Panc1 (cell line): ENCODE measurements at regions not wholly inside any gene's neighbourhood (a gene's known extent, or its start where the extent isn't known, plus 50 kb on each side); places are given as distances from the start of the nearest gene placed in this dataset.

ENCODE experiments used
- ATAC-seq: fragments of 200-7000 bp; cut with Tn5 transposase; 2 replicates; pipeline ENCODE4 v1.9.1; 2020; ENCODE audit warnings: mild to moderate bottlenecking, moderate library complexity
- BruUV-seq: library from RNA; stranded (reverse); fragments of 400-500 nt; replicated peaks from 2 replicates; lab custom pipeline; 2021; lab: Mats Ljungman, UMichigan
- CTCF ChIA-PET: fragments of 300-600 bp; sonication (Branson Sonifier 250); formaldehyde crosslinking; loops from one replicate; lab custom pipeline; 2022; ENCODE audit warnings: antibody characterized with exemption; lab: Charles Lee
- POLR2A ChIA-PET: fragments of 300-600 bp; sonication (Branson Sonifier 250); formaldehyde crosslinking; loops from one replicate; lab custom pipeline; 2022; ENCODE audit warnings: antibody characterized with exemption; lab: Charles Lee
- DNase-seq: peaks from one replicate; pipeline ENCODE4 v3.0.0-alpha.2; 2010; ENCODE audit warnings: low read depth, low spot score
- H3K27ac ChIP-seq: 2 replicates; pipeline ENCODE4 v1.5.1; 2011; ENCODE audit warnings: mild to moderate bottlenecking, low read length, inconsistent platforms
- H3K27me3 ChIP-seq: fragments of 200-500 bp; sonication (Bioruptor generic); 2 replicates; pipeline ENCODE4 v1.6.0; 2014; ENCODE audit warnings: low read length, inconsistent platforms; ENCODE audit not compliant: control insufficient read depth, insufficient read depth
- H3K36me3 ChIP-seq: fragments of 200-500 bp; sonication (Bioruptor generic); 2 replicates; pipeline ENCODE4 v1.5.1; 2014; ENCODE audit warnings: inconsistent platforms, mild to moderate bottlenecking, low read length, moderate library complexity; ENCODE audit not compliant: control insufficient read depth, insufficient read depth
- H3K4me1 ChIP-seq: 2 replicates; pipeline ENCODE4 v1.5.1; 2011; ENCODE audit warnings: inconsistent platforms, mild to moderate bottlenecking, low read length, moderate library complexity; ENCODE audit not compliant: control insufficient read depth, insufficient read depth
- H3K4me3 ChIP-seq, 2 experiments: 2 replicates each; pipeline ENCODE4 v1.5.1; 2011 to 2012; ENCODE audit warnings: low read depth in 2 of 2, low read length in 2 of 2, mild to moderate bottlenecking in 2 of 2, inconsistent platforms in 1 of 2, moderate library complexity in 1 of 2
- H3K9me3 ChIP-seq: fragments of 200-500 bp; sonication (Bioruptor generic); 2 replicates; pipeline ENCODE4 v1.5.1; 2014; ENCODE audit warnings: low read depth, mild to moderate bottlenecking, inconsistent platforms, low read length, moderate library complexity; ENCODE audit not compliant: control insufficient read depth, insufficient read depth
- CTCF ChIP-seq: fragments of 450-650 bp; IDR thresholded peaks from 2 replicates; pipeline ENCODE4 v1.5.1; 2017; ENCODE audit warnings: mild to moderate bottlenecking
- POLR2AphosphoS5 ChIP-seq: IDR thresholded peaks from 2 replicates; pipeline ENCODE4 v1.6.1; 2012; ENCODE audit warnings: mild to moderate bottlenecking, low read depth, low read length, moderate library complexity
- SIN3A ChIP-seq: IDR thresholded peaks from 2 replicates; pipeline ENCODE4 v1.6.1; 2012; ENCODE audit warnings: low read depth, mild to moderate bottlenecking, low read length, moderate library complexity, borderline replicate concordance; ENCODE audit not compliant: insufficient read depth
- TCF7L2 ChIP-seq: IDR thresholded peaks from 2 replicates; pipeline ENCODE4 v1.6.1; 2011; ENCODE audit warnings: mild to moderate bottlenecking, low read depth, low read length, inconsistent platforms
- in situ Hi-C: cut with HindIII; loops from 2 replicates; pipeline ENCODE4 v1.10.0; 2016; ENCODE audit warnings: low sequenced_read_pairs, low pct_unique_long_range_greater_than_20kb
- intact Hi-C: fragments of 100-400 bp; cut with micrococcal nuclease; formaldehyde crosslinking; loops from one replicate; pipeline ENCODE4 v1.10.0; 2022; ENCODE audit not compliant: unreplicated experiment
- TF ChIP-seq, protein P1 (sequence below), 2 experiments: IDR thresholded peaks; 2 replicates each; pipeline ENCODE4 v1.6.1; 2011 to 2012; ENCODE audit warnings: low read depth in 2 of 2, control low read depth in 1 of 2, low read length in 1 of 2, mild to moderate bottlenecking in 1 of 2, moderate library complexity in 1 of 2; ENCODE audit not compliant: insufficient read depth in 1 of 2

DNA sequence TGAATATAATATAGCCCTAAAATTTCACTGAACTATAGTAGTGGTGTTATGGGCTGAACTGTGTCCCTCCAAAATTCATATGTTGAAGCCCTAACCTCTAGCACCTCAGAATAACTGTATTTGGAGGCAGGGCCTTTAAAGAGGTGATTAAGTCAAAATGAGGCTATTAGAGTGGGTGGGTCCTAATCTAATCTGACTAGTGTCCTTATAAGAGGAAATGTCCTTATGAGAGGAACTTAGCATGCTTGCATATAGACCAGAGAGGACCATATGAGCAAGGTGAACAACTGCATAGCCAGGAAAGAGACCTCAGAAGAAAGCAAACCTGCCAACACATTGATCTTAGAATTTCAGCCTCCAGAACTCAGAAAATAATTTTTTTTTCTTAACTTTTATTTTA lies 238.4 kb downstream of the ZEB2 start:
- no peaks in the 10 kb centered on the region for H3K27me3 ChIP-seq
- no peak overlapping the region for H3K27ac ChIP-seq
- no TSS peak for BruUV-seq
- in situ Hi-C loops: no loop called here
- intact Hi-C loops: no loop called here
- TF ChIP-seq CTCF (no peak), SIN3A (no peak)
- H3K4me1 ChIP-seq: no peaks in the 10 kb centered on the region
- ChIA-PET CTCF (no interaction called here), POLR2A (no interaction called here)
- no peaks in the 10 kb centered on the region for H3K36me3 ChIP-seq
- ATAC-seq (no peak), DNase-seq (no peak)
- H3K4me3 ChIP-seq: no peak overlapping the region
- H3K9me3 ChIP-seq: no peaks in the 10 kb centered on the region

DNA sequence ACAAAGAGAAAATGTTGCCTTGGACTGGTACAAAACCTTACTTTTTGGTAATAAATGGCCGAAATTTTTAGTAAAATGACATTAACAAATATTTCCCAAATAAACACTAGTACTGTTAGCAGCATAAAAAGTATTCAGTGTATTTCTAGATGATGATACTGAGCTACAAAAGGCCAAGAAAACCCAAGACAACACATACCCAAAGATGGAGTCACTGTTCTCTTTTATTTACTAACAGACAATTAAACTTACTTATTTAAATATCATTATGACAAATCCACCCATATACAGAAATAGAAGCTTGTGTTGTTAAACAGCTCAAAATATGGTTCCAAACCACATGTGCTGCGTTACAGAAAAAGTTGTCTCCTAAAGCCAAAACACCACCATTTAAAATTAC lies 239.9 kb downstream of the ZEB2 start:
- DNase-seq: no peak
- no peaks in the 10 kb centered on the region for H3K36me3 ChIP-seq
- POLR2A ChIA-PET: interaction anchor here (0.6 kb wide), 1 partner anchor 808 kb away, joined by 4 read pairs; no protein-coding TSS in a partner anchor
- CTCF ChIA-PET: no interaction called here
- H3K4me1 ChIP-seq: no peaks in the 10 kb centered on the region
- TF ChIP-seq CTCF: no peak
- TF ChIP-seq, protein P1, sequence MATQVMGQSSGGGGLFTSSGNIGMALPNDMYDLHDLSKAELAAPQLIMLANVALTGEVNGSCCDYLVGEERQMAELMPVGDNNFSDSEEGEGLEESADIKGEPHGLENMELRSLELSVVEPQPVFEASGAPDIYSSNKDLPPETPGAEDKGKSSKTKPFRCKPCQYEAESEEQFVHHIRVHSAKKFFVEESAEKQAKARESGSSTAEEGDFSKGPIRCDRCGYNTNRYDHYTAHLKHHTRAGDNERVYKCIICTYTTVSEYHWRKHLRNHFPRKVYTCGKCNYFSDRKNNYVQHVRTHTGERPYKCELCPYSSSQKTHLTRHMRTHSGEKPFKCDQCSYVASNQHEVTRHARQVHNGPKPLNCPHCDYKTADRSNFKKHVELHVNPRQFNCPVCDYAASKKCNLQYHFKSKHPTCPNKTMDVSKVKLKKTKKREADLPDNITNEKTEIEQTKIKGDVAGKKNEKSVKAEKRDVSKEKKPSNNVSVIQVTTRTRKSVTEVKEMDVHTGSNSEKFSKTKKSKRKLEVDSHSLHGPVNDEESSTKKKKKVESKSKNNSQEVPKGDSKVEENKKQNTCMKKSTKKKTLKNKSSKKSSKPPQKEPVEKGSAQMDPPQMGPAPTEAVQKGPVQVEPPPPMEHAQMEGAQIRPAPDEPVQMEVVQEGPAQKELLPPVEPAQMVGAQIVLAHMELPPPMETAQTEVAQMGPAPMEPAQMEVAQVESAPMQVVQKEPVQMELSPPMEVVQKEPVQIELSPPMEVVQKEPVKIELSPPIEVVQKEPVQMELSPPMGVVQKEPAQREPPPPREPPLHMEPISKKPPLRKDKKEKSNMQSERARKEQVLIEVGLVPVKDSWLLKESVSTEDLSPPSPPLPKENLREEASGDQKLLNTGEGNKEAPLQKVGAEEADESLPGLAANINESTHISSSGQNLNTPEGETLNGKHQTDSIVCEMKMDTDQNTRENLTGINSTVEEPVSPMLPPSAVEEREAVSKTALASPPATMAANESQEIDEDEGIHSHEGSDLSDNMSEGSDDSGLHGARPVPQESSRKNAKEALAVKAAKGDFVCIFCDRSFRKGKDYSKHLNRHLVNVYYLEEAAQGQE (IDR thresholded peaks at IDR 0.05; ENCODE audit: insufficient read depth in 1 of 2, low read depth in 2 of 2, low read length in 1 of 2): no peak
- TF ChIP-seq SIN3A: no peak
- TF ChIP-seq TCF7L2: no peak
- no peak for TF ChIP-seq POLR2AphosphoS5
- H3K4me3 ChIP-seq: no peak overlapping the region
- no peak for ATAC-seq
- no peak overlapping the region for H3K27ac ChIP-seq
- no peaks in the 10 kb centered on the region for H3K27me3 ChIP-seq
- no peaks in the 10 kb centered on the region for H3K9me3 ChIP-seq
- no TSS peak for BruUV-seq
- in situ Hi-C loops (no loop called here), intact Hi-C loops (no loop called here)
